OCI-LY1 (cell line): ENCODE measurements at regions not wholly inside any gene's neighbourhood (a gene's known extent, or its start where the extent isn't known, plus 50 kb on each side); places are given as distances from the start of the nearest gene placed in this dataset.

ENCODE experiments used
- CTCF ChIP-seq: fragments of 200-600 bp; sonication (generic), shearing (Covaris generic); IDR thresholded peaks from 2 replicates; pipeline ENCODE4 v1.5.1; 2017; ENCODE audit warnings: mild to moderate bottlenecking, antibody characterized with exemption, low read length, moderate library complexity, mixed read lengths
- EZH2 ChIP-seq: fragments of 200-600 bp; sonication (generic), shearing (Covaris generic); IDR thresholded peaks from 2 replicates; pipeline ENCODE4 v1.8.0; 2017; ENCODE audit warnings: borderline replicate concordance, mixed run types, mild to moderate bottlenecking, antibody characterized with exemption, low read length, moderate library complexity, mixed read lengths

DNA sequence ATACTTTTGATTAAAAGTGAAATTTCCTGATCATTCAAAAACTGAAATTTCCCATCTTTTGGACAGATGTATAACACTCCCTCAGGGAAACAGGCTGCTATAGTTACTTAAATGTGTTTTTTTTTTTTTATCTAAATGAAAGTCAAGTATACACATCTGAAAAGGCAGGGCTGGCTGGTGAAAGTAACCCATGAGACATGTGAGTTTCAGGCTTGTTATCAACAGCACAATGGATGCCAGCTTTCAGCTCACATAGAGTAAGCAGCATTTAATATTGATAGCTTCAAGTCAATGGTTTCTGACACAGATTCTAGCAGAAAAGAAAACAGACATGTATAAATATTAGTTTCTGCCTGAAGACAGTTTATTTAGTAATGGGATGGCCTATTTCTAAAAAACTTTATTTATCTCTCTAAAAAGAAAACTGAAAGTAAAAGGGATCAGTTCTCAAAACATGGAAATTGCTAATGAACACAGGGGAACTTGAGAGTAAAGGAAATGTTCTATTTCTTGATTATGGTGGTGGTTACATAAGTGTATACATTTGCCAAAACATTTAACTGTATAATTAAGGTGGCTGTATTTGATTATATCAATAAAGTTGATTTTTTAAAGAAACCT is 89.7 kb upstream of the CMC1 start:
- TF ChIP-seq CTCF (no peak), EZH2 (no peak)
